Activated CD4-positive, alpha-beta T cell treated with anti-CD3 and anti-CD28 coated beads for 24 hours (primary cell): ENCODE measurements at regions not wholly inside any gene's neighbourhood (a gene's known extent, or its start where the extent isn't known, plus 50 kb on each side); places are given as distances from the start of the nearest gene placed in this dataset.

Experiments used
- DNase-seq, 2 donors: peaks; one replicate each; pipeline ENCODE4 v3.0.0-alpha.2; 2020; ENCODE audit warnings: low read depth in 2 of 2

GRCh38 chr9:73649552-73649951 is 497.9 kb downstream of the ANXA1 start:
- no peak for DNase-seq

- no peak for DNase-seq
These were observed 503.7 kb downstream of the ANXA1 start for GRCh38 chr9:73655363-73655762.

DNA sequence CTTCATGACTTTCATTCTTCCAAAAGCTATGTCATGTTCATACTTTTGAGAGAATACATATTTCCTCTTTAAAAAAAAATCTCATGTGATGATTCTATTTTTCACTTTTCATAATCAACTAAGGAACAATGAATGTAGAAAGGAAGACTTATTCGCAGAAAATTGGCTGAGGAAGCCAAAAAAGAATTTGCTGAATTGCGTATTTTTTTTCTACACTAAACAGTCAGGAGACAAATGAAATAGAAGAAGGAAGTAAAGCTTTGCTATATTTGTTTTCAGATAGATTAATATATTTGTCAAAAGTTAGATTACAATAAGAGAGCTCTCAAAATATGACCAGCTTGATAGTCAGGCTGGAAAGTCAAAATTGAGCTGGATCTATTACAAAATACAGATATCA is 504.2 kb downstream of the ANXA1 start:
- no peak for DNase-seq

GRCh38 chr9:73665253-73665652 is 513.6 kb downstream of the ANXA1 start:
- DNase-seq = no peak

- DNase-seq = no peak
These were observed 516.1 kb downstream of the ANXA1 start for GRCh38 chr9:73667749-73668148.

DNA sequence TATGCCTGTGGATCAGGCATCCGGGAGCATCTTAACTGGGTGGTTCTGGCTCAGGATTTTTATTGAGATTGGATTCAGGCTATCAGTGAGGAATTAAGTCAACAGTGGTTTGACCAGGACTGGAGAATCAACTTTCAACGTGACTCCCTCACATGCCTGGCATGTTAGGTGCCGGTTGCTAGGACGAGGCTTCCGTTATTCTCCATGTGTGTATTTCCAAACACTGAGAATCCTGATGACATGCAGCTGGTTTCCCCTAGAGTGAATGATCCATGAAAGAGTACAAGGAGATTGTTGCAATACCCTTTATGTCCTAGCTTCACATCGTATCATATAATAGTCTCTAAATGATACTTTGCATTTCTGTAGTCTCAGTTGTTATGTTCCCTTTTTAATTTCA is 529.2 kb downstream of the ANXA1 start:
- no peak for DNase-seq

GRCh38 chr9:73682789-73683188 is 531.1 kb downstream of the ANXA1 start:
- DNase-seq = no peak

DNA sequence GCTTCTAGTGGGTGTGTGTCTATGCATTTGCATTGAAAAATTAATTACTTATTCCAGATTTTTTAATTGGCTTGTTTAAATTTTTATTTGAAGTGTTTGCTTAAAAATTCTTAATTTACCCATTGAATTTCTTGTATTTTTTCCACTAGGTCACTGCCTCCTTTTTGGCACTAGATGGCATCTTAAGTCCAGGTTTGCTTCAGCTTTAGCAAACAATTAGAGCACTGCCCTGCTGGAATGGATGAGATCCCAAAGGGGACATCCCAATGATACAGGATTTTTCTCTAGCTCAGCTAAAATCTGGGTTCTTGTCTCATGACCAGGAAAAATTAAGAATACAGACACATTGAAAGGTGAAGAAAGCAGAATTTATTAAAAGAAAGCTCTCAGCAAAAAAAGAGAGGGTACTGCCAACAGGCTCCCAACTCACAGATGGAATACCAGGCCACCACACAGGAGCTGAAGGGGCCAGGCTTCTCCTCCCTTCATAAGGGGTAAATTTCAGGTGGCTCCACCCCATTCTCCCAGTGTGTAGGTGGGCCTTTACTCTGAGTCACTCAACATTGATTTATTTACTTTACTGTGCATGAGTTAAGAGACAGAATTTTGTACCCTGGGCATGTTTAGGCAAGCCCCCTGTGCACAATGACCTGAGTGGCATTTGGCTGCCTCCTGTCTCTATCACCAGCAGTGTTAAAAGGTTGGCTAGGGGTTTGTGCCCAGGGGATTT is 532.4 kb downstream of the ANXA1 start:
- DNase-seq = no peak

GRCh38 chr9:73684601-73685000 is 532.9 kb downstream of the ANXA1 start:
- no peak for DNase-seq

- no peak for DNase-seq
These were observed 534.1 kb downstream of the ANXA1 start for GRCh38 chr9:73685786-73686185.

- no peak for DNase-seq
These were observed 537.6 kb downstream of the ANXA1 start for GRCh38 chr9:73689051-73689870.

DNA sequence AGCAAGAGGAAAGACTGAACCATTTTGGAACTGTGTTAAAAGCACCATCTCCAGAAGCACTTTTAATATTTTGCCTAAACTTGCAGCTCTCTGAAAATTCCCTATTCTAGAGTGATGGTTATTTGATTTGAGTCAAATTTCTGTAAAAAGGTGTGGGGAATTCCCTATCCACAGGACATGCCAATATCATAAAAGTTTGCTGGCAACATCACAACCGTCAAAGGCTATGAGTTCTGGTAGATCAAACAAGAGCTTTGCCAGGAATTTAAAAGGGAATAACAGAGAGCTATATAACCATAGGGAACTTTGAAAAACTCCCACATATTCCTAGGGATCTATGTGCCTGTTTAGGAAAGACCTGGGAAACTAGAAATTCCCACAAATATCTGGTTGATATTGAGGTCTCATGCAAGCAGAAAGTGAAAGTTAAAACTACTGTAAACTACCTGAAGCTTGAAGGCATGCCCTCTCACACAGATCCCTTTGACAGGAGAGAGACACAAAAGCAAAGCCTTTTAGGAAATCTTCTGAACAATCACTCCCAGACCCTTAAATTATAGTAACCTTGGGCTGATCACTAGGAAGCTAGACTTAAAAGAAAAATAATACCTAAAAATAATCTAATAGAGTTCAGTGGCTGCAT is 549.9 kb downstream of the ANXA1 start:
- DNase-seq = no peak

- DNase-seq = no peak
These were observed 562.6 kb downstream of the ANXA1 start for GRCh38 chr9:73714294-73714693.

DNA sequence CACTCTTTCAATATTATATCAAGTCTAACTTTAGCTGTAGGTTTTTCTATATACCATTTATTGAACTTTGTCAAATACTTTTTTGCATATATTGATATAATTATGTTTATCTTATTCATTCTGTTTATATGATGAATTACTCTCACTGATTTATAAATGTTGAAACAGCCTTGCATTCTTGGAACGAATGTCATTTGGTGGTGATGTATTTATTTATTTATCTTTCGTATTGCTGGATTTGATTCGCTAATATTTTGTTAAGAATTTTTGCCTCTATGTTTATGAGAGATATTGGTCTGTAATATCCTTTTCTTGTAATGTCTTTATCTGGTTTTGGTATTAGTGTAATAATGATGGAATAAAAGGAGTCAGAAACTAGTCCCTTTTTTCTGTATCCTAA is 563.9 kb downstream of the ANXA1 start:
- no peak for DNase-seq

- no peak for DNase-seq
These were observed 568.0 kb downstream of the ANXA1 start for GRCh38 chr9:73719660-73720059.

- DNase-seq = no peak
These were observed 568.9 kb downstream of the ANXA1 start for GRCh38 chr9:73720601-73721000.

DNA sequence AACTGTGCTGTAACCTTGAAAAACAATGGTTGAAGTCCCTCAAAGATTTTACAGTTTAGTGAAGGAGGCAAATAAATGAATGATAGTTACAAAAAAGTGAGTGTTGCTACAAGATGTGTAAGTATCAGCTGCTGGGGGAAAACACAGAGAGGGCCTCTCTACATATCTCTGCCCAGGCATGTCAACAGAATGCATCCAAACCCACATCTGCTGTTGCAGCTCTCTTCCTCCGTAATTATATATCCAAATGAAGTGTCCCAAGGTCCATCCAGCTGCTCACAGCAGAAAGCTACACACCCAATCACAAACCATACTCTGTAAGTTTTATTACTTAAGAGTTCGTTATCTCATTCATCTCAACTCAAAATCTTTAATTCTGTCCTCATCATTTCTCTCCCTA is 584.6 kb downstream of the ANXA1 start:
- DNase-seq = no peak

- DNase-seq = no peak
These were observed 587.3 kb downstream of the ANXA1 start for GRCh38 chr9:73738741-73739530.

- no peak for DNase-seq
These were observed 589.7 kb downstream of the ANXA1 start for GRCh38 chr9:73741316-73741715.

- no peak for DNase-seq
These were observed 590.7 kb downstream of the ANXA1 start for GRCh38 chr9:73742412-73742811.

DNA sequence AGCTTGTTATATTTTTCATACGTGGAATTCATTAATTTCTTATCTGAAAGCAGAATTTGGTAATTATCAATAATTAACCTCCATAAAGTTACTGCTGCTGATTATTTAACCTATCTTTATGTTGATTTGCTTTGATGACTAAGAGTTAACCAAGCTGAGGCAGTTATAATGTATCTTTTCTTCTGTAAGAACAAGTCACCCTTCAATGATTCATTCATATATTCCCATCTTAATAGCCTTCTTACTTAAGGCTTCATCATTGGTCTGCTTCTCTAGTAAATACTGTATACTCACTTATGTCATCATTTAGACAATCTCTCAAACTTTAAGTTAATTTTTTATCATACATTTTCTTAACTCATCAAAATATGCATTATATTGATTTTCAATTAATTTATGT is 592.2 kb downstream of the ANXA1 start:
- DNase-seq = no peak

DNA sequence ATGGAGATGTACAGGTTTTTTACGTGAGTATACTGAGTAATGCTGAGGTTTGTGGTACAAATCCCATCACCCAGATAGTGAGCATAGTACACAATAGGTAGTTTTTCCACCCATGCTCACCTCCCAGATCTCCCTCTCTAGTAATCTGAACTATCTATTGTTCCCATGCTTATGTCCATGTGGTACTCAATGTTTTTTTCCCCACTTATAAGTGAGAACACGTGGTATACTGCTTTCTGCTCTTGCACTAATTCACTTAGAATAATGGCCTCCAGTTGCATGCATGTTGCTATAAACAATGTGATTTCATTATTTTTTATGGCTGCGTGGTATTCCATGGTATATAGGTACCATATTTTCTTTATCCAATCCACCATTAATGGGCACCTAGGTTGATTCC is 593.9 kb downstream of the ANXA1 start:
- DNase-seq = no peak
